BE2C (cell line): ENCODE measurements at regions not wholly inside any gene's neighbourhood (a gene's known extent, or its start where the extent isn't known, plus 50 kb on each side); places are given as distances from the start of the nearest gene placed in this dataset.

Source experiments
- DNase-seq: peaks from one replicate; pipeline ENCODE4 v3.0.0-alpha.2; 2020
- H3K27me3 ChIP-seq: fragments of 250-450 bp; sonication (Bioruptor Pico); 2 replicates; pipeline ENCODE4 v1.5.1; 2020; ENCODE audit warnings: mild to moderate bottlenecking
- H3K36me3 ChIP-seq: fragments of 250-450 bp; sonication (Bioruptor Pico); 2 replicates; pipeline ENCODE4 v1.5.1; 2020; ENCODE audit warnings: mild to moderate bottlenecking
- H3K4me1 ChIP-seq: fragments of 250-450 bp; sonication (Bioruptor Pico); 2 replicates; pipeline ENCODE4 v1.5.1; 2020
- H3K4me3 ChIP-seq: 2 replicates; pipeline ENCODE4 v1.5.1; 2011; ENCODE audit warnings: low read depth, low read length
- H3K9me3 ChIP-seq: fragments of 250-450 bp; sonication (Bioruptor Pico); 2 replicates; pipeline ENCODE4 v1.5.1; 2020
- CTCF ChIP-seq: IDR thresholded peaks from 2 replicates; pipeline ENCODE4 v1.5.1; 2012; ENCODE audit warnings: mild to moderate bottlenecking, low read depth, low read length

GRCh38 chr4:122203407-122203806, 51.3 kb downstream of the BLTP1 start:
- Histone ChIP-seq H3K4me1 (no peaks in the 10 kb centered on the region; the same call in 1 of the 2 replicates), H3K9me3 (no peaks in the 10 kb centered on the region), H3K36me3 (no peaks in the 10 kb centered on the region), H3K27me3 (no peaks in the 10 kb centered on the region), H3K4me3 (no peak overlapping the region)
- DNase-seq = no peak
- no peak for TF ChIP-seq CTCF

- Histone ChIP-seq H3K36me3 (no peaks in the 10 kb centered on the region), H3K4me1 (no peaks in the 10 kb centered on the region; the same call in 1 of the 2 replicates), H3K27me3 (no peaks in the 10 kb centered on the region), H3K9me3 (no peaks in the 10 kb centered on the region), H3K4me3 (no peak overlapping the region)
- DNase-seq = no peak
- 0 out of 2 replicates have a peak, but pooled peaks have one; percentile 24 for TF ChIP-seq CTCF
Measured at GRCh38 chr4:122205687-122206086, 53.6 kb downstream of the BLTP1 start.

GRCh38 chr4:122212880-122213279, 60.7 kb downstream of the BLTP1 start:
- DNase-seq = no peak
- Histone ChIP-seq H3K4me3 (no peak overlapping the region), H3K36me3 (no peaks in the 10 kb centered on the region), H3K27me3 (no peaks in the 10 kb centered on the region), H3K4me1 (no peaks in the 10 kb centered on the region), H3K9me3 (no peaks in the 10 kb centered on the region)
- no peak for TF ChIP-seq CTCF

- peak; percentile 3 for DNase-seq
- Histone ChIP-seq H3K4me3 (no peak overlapping the region), H3K27me3 (no peaks in the 10 kb centered on the region), H3K9me3 (no peaks in the 10 kb centered on the region; the same call in 1 of the 2 replicates), H3K4me1 (no peaks in the 10 kb centered on the region), H3K36me3 (no peaks in the 10 kb centered on the region)
- peak; percentile 51 for TF ChIP-seq CTCF
Measured at GRCh38 chr4:122218762-122219161, 66.6 kb downstream of the BLTP1 start.

- H3K4me3 ChIP-seq = no peak overlapping the region
- TF ChIP-seq CTCF = no peak
- H3K36me3 ChIP-seq = no peaks in the 10 kb centered on the region
Measured at GRCh38 chr4:122219356-122219755, 67.2 kb downstream of the BLTP1 start.

GRCh38 chr4:122221322-122221721, 69.2 kb downstream of the BLTP1 start:
- no peak for DNase-seq

More at GRCh38 chr4:122219356-122219755, 67.2 kb downstream of the BLTP1 start:
- no peak for DNase-seq
- Histone ChIP-seq H3K9me3 (no peaks in the 10 kb centered on the region; the same call in 1 of the 2 replicates), H3K27me3 (no peaks in the 10 kb centered on the region), H3K4me1 (no peaks in the 10 kb centered on the region)

More at GRCh38 chr4:122221322-122221721, 69.2 kb downstream of the BLTP1 start:
- H3K9me3 ChIP-seq = no peaks in the 10 kb centered on the region; the same call in 1 of the 2 replicates
- no peak overlapping the region for H3K4me3 ChIP-seq
- no peaks in the 10 kb centered on the region; the same call in 1 of the 2 replicates for H3K36me3 ChIP-seq
- H3K4me1 ChIP-seq = no peaks in the 10 kb centered on the region
- H3K27me3 ChIP-seq = no peaks in the 10 kb centered on the region
- TF ChIP-seq CTCF = no peak
